NOMO-1 treated with DMSO at 0.1 percent for 48 hours (cell line): ENCODE measurements at regions not wholly inside any gene's neighbourhood (a gene's known extent, or its start where the extent isn't known, plus 50 kb on each side); places are given as distances from the start of the nearest gene placed in this dataset.
"Not testable (repeated sequence)": the region's sequence is repeated elsewhere in the genome, so short reads cannot be mapped to it uniquely, and the experiment has no call there.

Source experiments
- DNase-seq: peaks from one replicate; lab custom pipeline; 2025; ENCODE audit not compliant: unreplicated experiment; lab: John Stamatoyannopoulos, UW

DNA sequence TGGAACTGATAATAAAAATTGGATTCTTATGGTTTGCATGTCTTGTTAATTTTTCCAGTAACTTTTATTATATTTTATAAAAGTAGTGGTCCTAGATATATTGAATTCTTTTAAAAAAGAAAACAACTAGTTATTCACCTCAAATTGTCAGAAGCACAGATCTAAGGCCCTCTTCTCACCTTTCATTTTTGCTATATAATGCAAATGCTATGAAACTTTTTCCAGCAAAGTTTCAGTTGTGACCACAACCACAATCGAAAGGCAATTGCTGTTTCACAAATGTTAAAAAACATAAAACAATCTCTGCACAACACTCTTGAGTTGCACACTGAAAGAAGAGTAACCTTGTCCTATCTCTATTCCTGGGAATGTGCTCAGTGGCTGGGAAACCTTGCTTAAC lies 479.8 kb upstream of the FLRT2 start:
- DNase-seq = no peak

DNA sequence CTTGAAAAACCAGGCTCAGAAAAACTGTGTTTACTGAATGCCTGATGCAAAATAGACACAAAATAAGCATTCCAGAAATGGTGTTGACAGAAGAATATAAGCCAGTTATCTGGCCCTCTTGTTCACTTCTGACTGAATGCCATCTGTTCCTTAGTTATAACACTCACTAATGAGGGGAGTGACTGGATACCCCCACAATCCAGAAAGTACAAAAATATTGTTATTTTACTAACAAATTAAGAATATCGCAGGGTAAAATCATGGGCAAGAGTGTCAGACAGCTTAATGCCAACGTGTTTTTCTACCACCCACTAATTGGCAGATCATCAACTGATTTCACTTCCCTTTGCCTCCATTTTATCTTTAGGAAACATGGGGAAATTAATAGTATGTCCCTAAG lies 477.3 kb upstream of the FLRT2 start:
- DNase-seq = no peak

DNA sequence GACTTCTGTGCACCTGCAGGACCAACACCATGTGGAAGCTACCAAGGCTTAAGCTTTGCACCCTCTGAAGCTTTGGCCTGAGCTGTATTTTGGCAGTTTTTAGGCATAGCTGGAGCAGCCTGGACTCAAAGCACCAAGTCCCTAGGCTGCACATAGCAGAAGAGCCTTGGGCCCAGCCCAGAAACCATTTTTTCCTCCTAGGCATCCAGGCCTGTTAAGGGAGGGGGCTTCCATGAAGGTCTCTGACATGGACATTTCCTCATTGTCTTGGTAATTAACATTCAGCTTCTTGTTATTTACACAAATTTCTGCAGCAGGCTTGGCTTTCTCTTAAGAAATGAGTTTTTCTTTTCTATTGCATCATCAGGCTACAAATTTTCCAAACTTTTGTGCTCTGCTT lies 475.8 kb upstream of the FLRT2 start:
- no peak for DNase-seq

DNA sequence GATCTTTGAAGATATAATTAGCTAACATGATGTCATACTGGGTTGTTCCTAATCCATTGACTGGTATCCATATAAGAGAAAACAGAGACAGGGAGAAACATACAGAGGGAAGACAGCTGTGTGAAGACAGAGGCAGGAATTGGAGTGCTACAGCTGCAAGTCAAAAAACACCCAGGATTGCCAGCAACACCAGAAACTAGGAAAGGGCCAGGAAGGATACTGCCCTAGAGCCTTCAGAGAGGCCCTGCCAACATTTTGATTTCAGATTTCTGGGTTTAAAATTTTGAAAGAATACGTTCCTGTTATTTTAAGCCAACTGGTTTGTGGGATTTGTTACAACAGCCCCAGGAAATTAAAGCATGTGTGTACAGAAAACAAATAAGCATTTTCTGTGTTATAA lies 473.7 kb upstream of the FLRT2 start:
- no peak for DNase-seq

DNA sequence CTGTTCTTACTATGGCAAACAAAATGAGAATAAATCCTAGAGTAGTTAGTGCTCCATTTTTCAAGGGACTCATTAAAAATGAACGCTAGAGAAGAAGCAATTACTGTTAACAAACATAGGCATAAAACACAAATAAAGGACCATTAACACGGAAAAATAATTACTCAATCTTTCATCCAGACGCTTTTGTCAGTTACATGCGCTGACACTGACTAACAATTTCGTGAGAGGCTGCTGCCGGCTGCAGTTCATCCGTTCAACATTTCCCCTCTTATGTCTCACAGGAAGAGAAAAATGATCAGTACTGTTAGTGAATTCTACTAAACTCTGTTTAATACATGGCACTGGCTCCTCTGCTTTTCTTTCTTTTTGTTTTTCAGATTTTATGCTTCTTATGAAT lies 472.7 kb upstream of the FLRT2 start:
- no peak for DNase-seq

DNA sequence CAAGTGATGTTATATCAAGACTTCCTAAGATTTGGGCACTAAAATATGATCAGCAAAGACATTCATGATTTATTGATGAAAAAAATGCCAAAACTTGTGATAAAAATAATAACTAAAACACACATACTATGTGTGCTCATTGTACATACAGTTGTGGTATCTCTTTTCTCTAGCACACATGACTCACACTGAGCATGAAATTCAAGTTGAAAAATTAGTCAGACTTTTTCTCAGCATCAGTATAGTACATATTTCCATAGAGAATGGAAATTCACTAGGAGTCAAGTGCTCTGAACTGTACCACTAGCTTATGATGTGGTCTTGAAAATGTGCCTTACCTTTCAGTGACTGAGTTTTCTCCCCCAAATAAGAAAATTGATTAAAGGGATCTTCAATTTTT lies 471.8 kb upstream of the FLRT2 start:
- DNase-seq = no peak

DNA sequence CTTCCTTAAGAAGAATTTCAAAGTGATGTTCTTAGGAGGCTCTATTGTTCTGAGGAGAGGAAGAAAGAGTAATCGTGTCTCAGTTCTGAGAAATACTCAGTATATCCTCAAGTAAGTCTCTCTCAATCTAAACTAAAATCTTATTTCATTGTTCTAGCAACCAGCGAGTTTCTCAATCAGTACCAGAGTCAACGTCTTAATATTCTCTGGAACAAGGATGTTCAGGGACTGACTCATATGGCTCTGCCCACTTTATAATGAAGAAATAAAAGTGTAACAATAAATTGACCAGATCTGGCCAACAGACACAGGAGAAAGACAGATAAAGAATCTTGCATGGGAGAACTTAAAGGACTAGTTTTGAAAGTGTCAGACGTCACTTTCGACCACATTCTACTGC lies 469.8 kb upstream of the FLRT2 start:
- DNase-seq = no peak

DNA sequence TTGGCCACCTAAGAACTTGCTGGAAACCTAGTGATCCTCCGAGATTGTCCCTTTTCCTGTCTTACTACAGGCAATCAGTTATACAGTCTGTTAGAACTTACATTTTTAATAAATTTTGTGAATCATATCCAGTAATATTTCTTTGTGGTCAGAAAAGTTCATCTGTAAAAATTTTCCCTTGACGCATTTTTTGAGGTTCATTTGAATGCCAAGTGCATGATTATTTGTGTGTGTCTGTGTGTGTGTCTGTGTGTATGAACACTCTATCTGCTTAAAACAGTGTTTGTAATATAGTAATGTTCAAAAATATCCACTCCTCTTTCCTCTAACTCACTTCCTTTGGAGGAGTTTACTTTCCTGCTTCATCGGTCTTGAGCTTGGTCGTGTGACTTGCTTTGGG lies 468.7 kb upstream of the FLRT2 start:
- DNase-seq = no peak

DNA sequence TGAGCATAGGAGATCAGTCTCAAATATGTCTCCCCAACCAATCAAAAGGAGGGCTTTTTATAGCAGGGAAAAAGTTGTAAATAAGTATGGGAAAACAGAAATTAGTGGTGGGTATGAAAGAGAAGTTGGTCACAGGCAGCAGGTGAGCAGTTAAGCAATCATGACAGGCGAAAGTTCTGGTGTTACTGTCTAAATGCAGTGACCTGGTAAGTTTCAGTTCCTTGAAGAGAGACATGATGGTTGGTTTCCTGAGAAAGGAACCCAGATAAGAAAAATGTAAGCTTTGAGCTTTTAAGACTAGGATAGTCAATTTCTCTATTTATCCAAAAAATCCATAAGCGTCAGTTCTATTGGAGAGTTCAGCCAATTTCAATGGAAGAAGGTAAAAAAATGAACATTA lies 466.2 kb upstream of the FLRT2 start:
- peak; percentile 49 for DNase-seq

DNA sequence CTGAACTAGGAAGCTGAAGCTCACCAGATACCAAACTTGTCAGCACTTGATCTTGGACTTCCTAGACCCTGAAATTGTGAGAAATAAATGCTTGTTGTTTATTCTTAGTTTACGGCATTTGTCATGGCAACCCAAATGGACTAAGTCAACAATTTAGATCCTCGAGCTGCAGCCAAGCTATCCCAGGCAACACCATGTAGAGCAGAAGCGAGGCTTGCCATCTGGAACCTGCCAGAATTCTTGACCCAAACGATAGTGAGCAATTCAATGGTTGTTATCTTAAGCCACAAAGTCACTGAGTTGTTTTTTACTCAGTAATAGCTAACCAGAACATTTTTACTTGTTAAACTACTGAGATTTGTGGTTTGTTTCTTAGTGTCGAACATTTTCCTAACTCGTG lies 458.5 kb upstream of the FLRT2 start:
- DNase-seq = no peak

DNA sequence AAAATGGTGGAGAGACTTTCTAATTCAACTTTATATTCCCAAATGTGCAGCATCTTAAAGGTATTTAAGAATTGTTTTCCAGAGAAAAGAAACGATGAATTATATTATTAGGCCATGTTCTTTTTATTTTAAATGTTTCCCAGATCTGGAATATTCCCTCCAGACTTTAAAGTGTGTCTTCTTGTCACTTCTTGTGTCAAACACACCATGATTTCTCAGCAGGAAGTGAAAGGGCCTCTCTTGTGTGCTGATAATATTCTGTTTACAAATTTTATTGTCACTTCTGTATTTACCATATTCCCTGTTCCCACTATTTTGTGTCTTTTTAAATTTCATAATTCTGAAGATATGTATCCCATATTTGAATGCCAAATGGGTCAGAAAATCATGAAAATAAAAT lies 455.0 kb upstream of the FLRT2 start:
- no peak for DNase-seq

DNA sequence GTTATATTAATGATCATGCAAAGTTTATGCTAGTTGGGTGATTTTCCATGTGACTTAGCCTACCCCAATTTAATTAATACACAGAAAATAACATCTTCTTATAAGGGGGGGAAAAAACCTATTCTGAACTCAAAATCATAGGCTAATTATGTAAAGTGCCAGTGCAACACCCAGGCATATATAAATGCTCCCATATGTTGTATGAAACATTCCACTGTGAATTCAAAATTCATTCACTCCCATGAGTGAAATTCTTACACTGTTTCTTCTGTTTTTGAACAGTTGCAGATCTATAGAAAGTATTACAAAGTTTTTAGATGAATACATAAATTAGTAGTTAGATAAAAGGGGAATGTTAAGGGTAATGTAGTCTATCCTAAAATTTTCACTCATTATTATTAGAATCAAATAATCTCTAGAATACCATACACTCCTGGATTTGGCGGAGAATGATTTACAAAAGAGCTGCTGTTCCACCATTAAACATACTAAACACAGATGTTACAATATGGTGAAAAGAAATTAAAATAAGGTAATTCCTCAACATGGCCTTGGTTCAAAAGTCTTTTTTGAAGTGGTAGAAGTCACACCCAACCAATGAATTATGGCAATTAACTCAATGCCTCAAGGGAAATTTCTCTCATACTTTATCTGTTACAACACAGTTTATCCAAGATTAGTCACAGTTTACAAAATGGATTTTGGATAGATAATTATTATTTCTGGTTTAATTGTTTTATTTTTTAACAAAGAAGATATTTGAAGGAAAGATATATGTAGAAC lies 454.1 kb upstream of the FLRT2 start:
- DNase-seq = no peak

DNA sequence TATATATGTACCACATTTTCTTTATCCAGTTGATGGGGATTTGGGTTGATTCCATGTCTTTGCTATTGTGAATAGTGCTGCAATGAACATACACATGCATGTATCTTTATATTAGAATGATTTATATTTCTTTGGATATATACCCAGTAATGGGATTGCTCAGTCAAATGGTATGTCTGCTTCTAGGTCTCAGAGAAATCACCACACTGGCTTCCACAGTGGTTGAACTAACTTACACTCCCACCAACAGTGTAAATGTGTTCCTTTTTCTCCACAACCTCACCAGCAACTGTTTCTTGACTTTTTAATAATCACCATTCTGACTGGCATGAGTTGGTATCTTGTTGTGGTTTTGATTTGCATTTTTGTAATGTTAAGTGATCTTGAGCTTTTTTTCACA lies 452.2 kb upstream of the FLRT2 start:
- not testable (repeated sequence) for DNase-seq

DNA sequence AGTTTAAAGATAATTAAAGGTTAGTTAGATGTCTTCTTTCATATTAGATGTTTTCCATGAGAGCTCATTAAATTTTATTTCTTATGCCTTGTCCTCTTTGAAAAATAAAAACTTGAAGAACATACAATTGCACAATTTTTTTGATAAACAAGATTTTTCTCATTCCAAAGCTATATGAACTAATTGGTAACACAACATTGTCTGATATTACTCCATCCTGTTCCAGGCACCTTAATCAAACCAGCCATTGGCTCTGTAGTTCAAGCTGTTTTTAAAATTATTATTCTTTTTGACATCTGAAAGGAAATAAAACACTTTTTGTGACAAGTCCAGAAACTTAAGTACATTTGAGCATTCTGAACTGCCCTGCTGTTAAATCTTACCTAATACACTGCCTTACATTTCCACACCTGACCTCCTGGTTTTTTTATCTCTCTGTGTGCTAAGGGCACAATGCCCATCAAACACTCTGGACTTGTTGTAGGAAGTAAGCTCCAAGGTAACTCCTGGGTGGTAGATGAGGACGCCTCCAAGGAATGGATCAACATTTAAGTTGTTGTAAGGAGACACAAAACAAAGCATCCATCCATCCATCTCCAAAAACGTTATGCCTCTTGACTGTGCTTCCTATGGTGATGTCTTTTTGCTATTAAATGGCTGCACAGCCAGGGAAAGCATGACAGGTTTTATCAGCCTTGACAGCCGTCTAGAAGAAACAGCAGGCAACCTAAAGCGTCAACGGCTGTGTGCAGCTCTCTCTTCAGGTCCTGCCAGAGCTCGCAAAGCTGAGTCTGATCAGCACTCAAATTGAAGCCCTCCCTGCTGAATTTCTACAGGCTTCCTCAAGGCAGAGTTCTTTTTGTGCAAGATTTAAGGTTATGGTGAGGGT lies 449.9 kb upstream of the FLRT2 start:
- DNase-seq = no peak

DNA sequence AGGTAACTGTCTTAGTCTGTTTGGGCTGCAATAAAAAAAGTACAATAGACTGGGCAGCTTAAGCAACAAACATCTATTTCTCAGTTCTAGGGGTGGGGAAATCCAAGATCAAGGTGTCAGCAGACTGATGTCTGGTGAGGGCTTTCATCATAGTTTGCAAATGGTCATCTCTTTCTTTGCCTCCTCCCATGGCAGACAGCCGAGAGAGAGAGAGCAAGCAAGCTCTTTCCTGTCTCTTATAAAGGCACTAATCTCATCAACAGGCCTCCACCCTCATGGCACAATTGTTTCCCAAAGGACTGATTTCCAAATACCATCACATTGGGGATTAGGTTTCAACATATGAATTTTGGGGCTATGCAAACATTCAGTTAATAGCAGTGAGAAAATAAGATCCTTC lies 445.6 kb upstream of the FLRT2 start:
- DNase-seq = no peak

DNA sequence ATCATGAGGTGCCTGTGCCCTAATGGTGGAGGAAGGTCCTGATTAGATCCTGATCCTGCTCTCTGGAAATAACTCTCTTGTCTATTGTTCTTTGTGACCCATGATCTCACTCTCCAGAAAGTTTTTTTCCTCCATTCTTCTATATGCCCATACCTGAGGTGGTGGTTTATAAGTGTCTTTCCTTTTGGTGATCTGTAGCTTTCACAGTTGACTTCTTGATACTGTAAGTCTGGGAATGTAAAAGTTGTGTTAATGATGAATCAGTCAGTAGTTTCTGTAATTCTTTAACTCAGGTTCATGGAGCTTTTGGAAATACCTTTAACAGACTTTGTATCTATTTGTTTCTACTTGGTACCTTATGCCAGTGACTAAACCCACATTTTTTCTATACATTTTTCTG lies 444.0 kb upstream of the FLRT2 start:
- DNase-seq = no peak

DNA sequence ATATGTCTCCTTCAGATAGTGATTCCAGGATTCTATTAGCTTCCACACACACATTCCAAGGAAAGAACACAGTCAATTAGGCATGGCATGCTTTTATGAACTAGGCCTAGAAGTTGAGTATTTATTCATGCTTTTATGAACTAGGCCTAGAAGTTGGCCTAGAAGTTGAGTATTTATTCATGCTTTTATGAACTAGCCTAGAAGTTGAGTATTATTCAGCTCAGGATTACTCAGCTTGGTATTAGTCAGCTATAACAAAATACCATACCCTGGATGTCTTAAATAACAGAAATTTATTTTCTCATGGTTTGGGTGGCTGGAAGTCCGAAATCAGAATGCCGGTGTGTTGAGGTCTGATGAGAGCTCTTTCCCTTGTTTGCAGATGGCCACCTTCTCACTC lies 442.7 kb upstream of the FLRT2 start:
- no peak for DNase-seq

DNA sequence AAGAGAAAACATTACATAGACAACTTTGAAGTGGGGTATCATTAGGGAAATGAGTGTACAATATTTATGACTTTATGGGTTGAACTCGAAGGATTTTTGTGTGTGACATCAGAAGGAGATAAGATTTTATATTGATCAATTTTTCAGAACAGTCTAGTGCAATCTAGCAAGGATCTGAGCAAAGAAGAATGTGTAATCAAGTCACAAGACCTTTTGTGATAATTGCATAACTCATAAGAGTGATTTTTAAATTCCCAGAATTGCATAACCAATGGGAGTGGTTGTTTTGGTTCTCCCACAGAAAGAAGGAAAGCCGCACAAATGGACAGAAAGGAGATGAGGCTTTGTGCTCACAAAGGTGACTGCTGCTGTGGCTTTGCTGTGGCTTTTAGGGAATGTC lies 441.8 kb upstream of the FLRT2 start:
- DNase-seq = no peak

DNA sequence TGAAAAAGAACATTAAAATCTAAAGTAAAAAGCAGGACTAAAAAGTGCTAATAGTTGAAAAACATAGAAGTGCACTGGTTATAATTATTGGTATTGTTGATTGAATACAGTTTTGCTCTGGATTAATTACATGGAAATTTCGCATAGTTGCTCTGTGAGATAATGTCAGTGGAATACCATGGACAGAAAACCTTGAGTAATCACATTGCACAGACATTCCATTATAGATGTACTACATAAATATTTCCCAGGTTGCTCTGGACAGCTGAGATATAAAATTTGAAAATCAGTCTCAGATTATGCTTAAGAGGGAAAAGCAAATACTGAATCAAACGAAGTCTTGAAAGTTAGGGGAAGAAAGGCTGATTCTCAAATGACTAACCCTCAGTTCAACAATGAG lies 439.3 kb upstream of the FLRT2 start:
- no peak for DNase-seq

DNA sequence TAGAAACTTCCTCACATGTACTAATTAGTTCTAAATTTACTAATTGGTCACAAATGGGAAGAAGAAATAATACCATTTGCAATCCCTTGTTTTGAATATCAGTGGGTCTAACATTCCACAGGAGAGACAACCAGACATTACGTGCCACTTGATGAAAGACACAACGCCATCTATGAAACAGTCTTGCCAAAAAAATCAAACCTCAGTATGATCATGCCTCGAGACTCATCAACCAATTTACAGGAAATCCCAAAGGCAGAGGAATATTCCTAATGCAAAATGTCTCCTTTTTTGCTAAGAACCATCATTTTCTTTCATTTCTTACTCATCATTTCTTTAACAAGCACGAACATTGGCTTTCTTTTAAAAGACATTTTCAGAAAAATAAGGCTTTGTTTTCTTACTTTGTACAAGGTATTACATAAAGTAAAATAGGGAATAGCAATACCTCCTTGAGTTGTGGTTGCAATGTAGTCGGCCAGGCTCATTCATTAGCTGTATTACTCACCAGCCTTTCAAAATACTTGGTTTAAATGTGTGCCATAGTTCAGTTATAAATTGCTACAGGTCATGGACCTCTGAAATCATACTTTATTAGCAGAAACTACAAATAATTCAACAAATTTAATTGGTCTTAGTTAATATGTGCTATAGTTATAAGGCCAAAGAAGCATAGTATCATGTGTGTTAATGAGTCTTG lies 436.2 kb upstream of the FLRT2 start:
- no peak for DNase-seq

DNA sequence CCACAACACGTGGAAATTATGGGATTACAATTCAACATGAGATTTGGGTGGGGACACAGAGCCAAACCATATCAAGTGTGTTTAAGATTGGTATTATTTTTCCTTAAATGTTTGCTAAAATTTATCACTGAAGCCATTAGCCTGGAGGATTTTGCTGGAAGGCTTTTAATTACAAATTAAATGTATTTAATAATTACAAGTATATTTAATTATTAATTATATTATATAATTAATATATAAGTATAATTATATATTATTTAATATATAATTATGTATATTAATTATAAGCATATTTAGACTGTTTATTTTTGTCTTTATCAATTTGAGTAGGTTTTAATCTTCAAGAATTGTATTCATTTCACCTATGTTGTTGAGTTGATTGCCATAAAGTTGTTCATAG lies 427.4 kb upstream of the FLRT2 start:
- no peak for DNase-seq

DNA sequence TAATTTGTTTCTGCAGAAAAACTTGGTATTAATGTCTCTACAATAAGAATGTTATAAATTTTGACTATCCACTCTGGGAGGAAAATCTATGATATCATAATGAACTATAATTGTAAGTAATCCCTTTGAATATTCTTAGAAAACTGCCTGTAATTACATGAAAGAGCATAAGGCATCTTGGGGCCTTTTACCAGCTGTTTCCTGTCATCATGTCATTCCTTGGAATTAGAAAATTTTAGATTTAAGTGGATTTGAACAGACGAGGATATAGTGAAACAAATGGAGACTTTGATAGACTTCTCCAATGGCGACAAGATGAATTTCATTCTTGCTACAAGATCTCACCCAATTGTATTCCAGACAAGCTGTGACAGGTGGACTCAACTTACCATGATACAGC lies 423.4 kb upstream of the FLRT2 start:
- DNase-seq = no peak
